HCT116 (cell line): ENCODE measurements at regions not wholly inside any gene's neighbourhood (a gene's known extent, or its start where the extent isn't known, plus 50 kb on each side); places are given as distances from the start of the nearest gene placed in this dataset.

Experiments used
- ATAC-seq: fragments of 200-7000 bp; cut with Tn5 transposase; 2 replicates; pipeline ENCODE4 v1.9.1; 2020; ENCODE audit warnings: mild to moderate bottlenecking, moderate library complexity
- BruUV-seq: library from RNA; stranded (reverse); fragments of 400-500 nt; replicated peaks from 2 replicates; lab custom pipeline; 2021; lab: Mats Ljungman, UMichigan
- CTCF ChIA-PET: fragments of 300-600 bp; sonication (Branson Sonifier 250); formaldehyde crosslinking; loops from one replicate; lab custom pipeline; 2021; ENCODE audit warnings: antibody characterized with exemption; lab: Charles Lee
- POLR2A ChIA-PET: fragments of 300-600, 350-600 bp; sonication (Branson Sonifier 250); formaldehyde crosslinking; loops from one replicate; lab custom pipeline; 2021; ENCODE audit warnings: antibody characterized with exemption; lab: Charles Lee
- RAD21 ChIA-PET, 2 experiments: fragments of 300-600 bp; sonication (Branson Sonifier 250); formaldehyde crosslinking; loops; one replicate each; lab custom pipeline; 2023; ENCODE audit warnings: low total read pairs in 2 of 2; ENCODE audit not compliant: uncharacterized antibody in 2 of 2, unreplicated experiment in 2 of 2, low non-redundant PET in 1 of 2; lab: Charles Lee
- DNase-seq: peaks from one replicate; pipeline ENCODE4 v3.0.0-alpha.2; 2010; ENCODE audit warnings: low read depth, low spot score
- H2AFZ ChIP-seq: fragments of 200-600 bp; shearing (Covaris generic), sonication (generic); 2 replicates; pipeline ENCODE4 v1.6.1; 2017; ENCODE audit warnings: low read depth, mixed run types, mixed read lengths, antibody characterized with exemption, low read length; ENCODE audit not compliant: poor library complexity, severe bottlenecking
- H3K27ac ChIP-seq: 2 replicates; pipeline ENCODE4 v1.5.1; 2012; ENCODE audit warnings: low read depth, low read length
- H3K27me3 ChIP-seq: fragments of 200-600 bp; sonication (generic); 2 replicates; pipeline ENCODE4 v1.6.1; 2016; ENCODE audit warnings: mixed run types, low read length, mixed read lengths; ENCODE audit not compliant: insufficient read depth
- H3K36me3 ChIP-seq, 2 experiments: fragments of 200-500 bp in 1 of 2; fragments of 200-600 bp in 1 of 2; sonication (Bioruptor generic) in 1 of 2; sonication (generic) in 1 of 2; 2 replicates each; pipeline versions ENCODE4 v1.5.1 to v1.6.1; 2014 to 2016; ENCODE audit warnings: low read length in 2 of 2, inconsistent platforms in 1 of 2, mixed read lengths in 1 of 2, mixed run types in 1 of 2; ENCODE audit not compliant: insufficient read depth in 2 of 2, control insufficient read depth in 1 of 2
- H3K4me1 ChIP-seq, 2 experiments: fragments of 200-600 bp in 1 of 2; sonication (generic) in 1 of 2; 2 replicates each; pipeline versions ENCODE4 v1.5.1 to v1.6.1; 2012 to 2017; ENCODE audit warnings: low read length in 2 of 2, inconsistent platforms in 1 of 2, mild to moderate bottlenecking in 1 of 2, mixed read lengths in 1 of 2, mixed run types in 1 of 2, moderate library complexity in 1 of 2; ENCODE audit not compliant: insufficient read depth in 2 of 2, control insufficient read depth in 1 of 2
- H3K4me2 ChIP-seq: fragments of 200-600 bp; sonication (generic); 2 replicates; pipeline ENCODE4 v1.6.1; 2017; ENCODE audit warnings: mixed run types, low read length, mixed read lengths
- H3K4me3 ChIP-seq, 2 experiments: fragments of 200-600 bp in 1 of 2; sonication (generic) in 1 of 2; replicated peaks in 1 of 2; 2 replicates each; pipeline ENCODE4 v1.5.1; 2011 to 2016; ENCODE audit warnings: low read length in 2 of 2, control low read depth in 1 of 2, low read depth in 1 of 2, mild to moderate bottlenecking in 1 of 2, mixed read lengths in 1 of 2, mixed run types in 1 of 2
- H3K79me2 ChIP-seq: fragments of 200-600 bp; sonication (generic); 2 replicates; pipeline ENCODE4 v1.6.1; 2017; ENCODE audit warnings: mild to moderate bottlenecking, mixed run types, low read length, moderate library complexity, mixed read lengths; ENCODE audit not compliant: insufficient read depth
- H3K9ac ChIP-seq: fragments of 200-600 bp; sonication (generic); 2 replicates; pipeline ENCODE4 v1.6.1; 2016; ENCODE audit warnings: low read length, mixed read lengths
- H3K9me2 ChIP-seq: fragments of 200-600 bp; sonication (generic), shearing (Covaris generic); 2 replicates; pipeline ENCODE4 v1.6.1; 2017; ENCODE audit warnings: mixed run types, mild to moderate bottlenecking, moderate library complexity; ENCODE audit not compliant: insufficient read depth
- H3K9me3 ChIP-seq, 2 experiments: fragments of 200-500 bp in 1 of 2; fragments of 200-600 bp in 1 of 2; sonication (Bioruptor generic) in 1 of 2; sonication (generic) in 1 of 2; 2 replicates each; pipeline ENCODE4 v1.6.1; 2014 to 2017; ENCODE audit warnings: low read length in 2 of 2, mixed read lengths in 2 of 2, inconsistent platforms in 1 of 2, low read depth in 1 of 2, mild to moderate bottlenecking in 1 of 2, mixed run types in 1 of 2, moderate library complexity in 1 of 2; ENCODE audit not compliant: control insufficient read depth in 1 of 2, insufficient read depth in 1 of 2
- H4K20me1 ChIP-seq: fragments of 200-600 bp; sonication (generic), shearing (Covaris generic); 2 replicates; pipeline ENCODE4 v1.6.1; 2017; ENCODE audit warnings: mixed run types, mild to moderate bottlenecking, moderate library complexity; ENCODE audit not compliant: insufficient read depth
- CBX3 ChIP-seq: IDR thresholded peaks from 2 replicates; pipeline ENCODE4 v1.6.1; 2012; ENCODE audit warnings: low read depth
- CTCF ChIP-seq, 3 experiments: fragments of 200-600 bp in 1 of 3; sonication (generic) in 1 of 3; IDR thresholded peaks in 2 of 3; conservative IDR thresholded peaks in 1 of 3; 2 replicates each; pipeline ENCODE4 v1.5.1; 2012 to 2017; ENCODE audit warnings: low read depth in 2 of 3, low read length in 2 of 3, antibody characterized with exemption in 1 of 3, borderline replicate concordance in 1 of 3, control low read depth in 1 of 3, mild to moderate bottlenecking in 1 of 3, mixed read lengths in 1 of 3, mixed run types in 1 of 3, moderate library complexity in 1 of 3; ENCODE audit not compliant: insufficient read depth in 1 of 3
- EGR1 ChIP-seq: IDR thresholded peaks from 2 replicates; pipeline ENCODE4 v1.6.1; 2012; ENCODE audit warnings: low read depth
- ELF1 ChIP-seq: IDR thresholded peaks from 2 replicates; pipeline ENCODE4 v1.6.1; 2012; ENCODE audit warnings: low read depth, borderline replicate concordance
- EZH2 ChIP-seq: fragments of 200-600 bp; sonication (generic); IDR thresholded peaks from 2 replicates; pipeline ENCODE4 v1.6.1; 2017; ENCODE audit warnings: antibody characterized with exemption, mixed run types
- FOSL1 ChIP-seq: IDR thresholded peaks from 2 replicates; pipeline ENCODE4 v1.6.1; 2012; ENCODE audit warnings: low read depth
- JUND ChIP-seq: IDR thresholded peaks from 2 replicates; pipeline ENCODE4 v1.6.1; 2012
- POLR2A ChIP-seq: IDR thresholded peaks from 2 replicates; pipeline ENCODE4 v1.7.0; 2011; ENCODE audit warnings: borderline replicate concordance; ENCODE audit not compliant: insufficient read depth, insufficient read length; ENCODE audit errors: extremely low read depth
- POLR2AphosphoS5 ChIP-seq: IDR thresholded peaks from 2 replicates; pipeline ENCODE4 v1.6.1; 2011; ENCODE audit warnings: mild to moderate bottlenecking, low read depth, low read length, moderate library complexity
- RAD21 ChIP-seq: IDR thresholded peaks from 2 replicates; pipeline ENCODE4 v1.6.1; 2012; ENCODE audit warnings: low read depth, mild to moderate bottlenecking
- SIN3A ChIP-seq: IDR thresholded peaks from 2 replicates; pipeline ENCODE4 v1.6.1; 2012; ENCODE audit warnings: low read depth
- SRF ChIP-seq: IDR thresholded peaks from 2 replicates; pipeline ENCODE4 v1.6.1; 2012; ENCODE audit warnings: low read depth
- TCF7L2 ChIP-seq: IDR thresholded peaks from 2 replicates; pipeline ENCODE4 v1.7.0; 2011; ENCODE audit warnings: borderline replicate concordance, inconsistent platforms; ENCODE audit not compliant: insufficient read depth, insufficient read length; ENCODE audit errors: extremely low read depth
- YY1 ChIP-seq: IDR thresholded peaks from 2 replicates; pipeline ENCODE4 v1.6.1; 2011; ENCODE audit warnings: low read length, low read depth, moderate library complexity, mild to moderate bottlenecking; ENCODE audit not compliant: insufficient replicate concordance; ENCODE audit errors: extremely low read depth
- ZBTB33 ChIP-seq: IDR thresholded peaks from 2 replicates; pipeline ENCODE4 v1.6.1; 2011; ENCODE audit warnings: mild to moderate bottlenecking, low read length, moderate library complexity; ENCODE audit not compliant: insufficient replicate concordance; ENCODE audit errors: extremely low read depth
- ZFX ChIP-seq: fragments of 450-650 bp; IDR thresholded peaks from 2 replicates; pipeline ENCODE4 v1.6.1; 2017
- ZNF274 ChIP-seq: fragments of 200-500 bp; sonication (Bioruptor generic); IDR thresholded peaks from 2 replicates; pipeline ENCODE4 v1.6.1; 2014; ENCODE audit warnings: mild to moderate bottlenecking, low read depth, low read length, inconsistent platforms
- intact Hi-C: fragments of 100-400 bp; cut with micrococcal nuclease; formaldehyde crosslinking; loops from 2 replicates; pipeline ENCODE4 v1.10.0; 2022

GRCh38 chr4:111066887-111067286 lies 444.0 kb upstream of the PITX2 start (continued):
- no peak for TF ChIP-seq ZBTB33
- no peak for TF ChIP-seq ZNF274
- TF ChIP-seq SRF, result no peak
- no peak for TF ChIP-seq EZH2
- TF ChIP-seq SIN3A, result no peak

GRCh38 chr4:111068883-111069282 lies 446.0 kb upstream of the PITX2 start:
- H3K4me2 ChIP-seq, result no peak overlapping the region
- no peaks in the 10 kb centered on the region for H3K79me2 ChIP-seq
- DNase-seq (no peak), ATAC-seq (no peak)
- H3K9me3 ChIP-seq, result no peaks in the 10 kb centered on the region
- no peak overlapping the region for H3K27ac ChIP-seq
- H2AFZ ChIP-seq, result no peak overlapping the region
- ChIA-PET CTCF (no interaction called here), POLR2A (no interaction called here), RAD21 (no interaction called here)
- H3K4me3 ChIP-seq, result no peak overlapping the region
- H3K27me3 ChIP-seq, result no peaks in the 10 kb centered on the region
- no peaks in the 10 kb centered on the region for H3K9me2 ChIP-seq
- no peaks in the 10 kb centered on the region for H4K20me1 ChIP-seq
- no peak overlapping the region for H3K9ac ChIP-seq
- intact Hi-C loops, result no loop called here
- TF ChIP-seq ZFX (no peak), YY1 (no peak), JUND (no peak), TCF7L2 (no peak), ZNF274 (no peak), CTCF (IDR thresholded peaks at IDR 0.05 in 2 of 3, conservative IDR thresholded peaks at IDR 0.05 in 1 of 3; ENCODE audit: borderline replicate concordance in 1 of 3, insufficient read depth in 1 of 3, low read depth in 2 of 3, low read length in 2 of 3) (no peak), POLR2AphosphoS5 (no peak), FOSL1 (no peak), EZH2 (no peak), CBX3 (no peak), EGR1 (no peak), POLR2A (no peak), ELF1 (no peak), ZBTB33 (no peak), RAD21 (no peak)
- BruUV-seq, result no TSS peak
- H3K36me3 ChIP-seq, result no peaks in the 10 kb centered on the region
- H3K4me1 ChIP-seq, result peaks cover 15 to 31% of the 10 kb centered on the region in 2 experiments
